GM23338 (cell line): ENCODE measurements at regions not wholly inside any gene's neighbourhood (a gene's known extent, or its start where the extent isn't known, plus 50 kb on each side); places are given as distances from the start of the nearest gene placed in this dataset.

Experiments used
- ATAC-seq: fragments of 200-7000 bp; cut with Tn5 transposase; 3 replicates; pipeline ENCODE4 v1.9.1; 2020
- DNase-seq: peaks from one replicate; pipeline ENCODE4 v3.0.0-alpha.2; 2015; ENCODE audit warnings: low spot score
- H2AFZ ChIP-seq: fragments of 200-600 bp; sonication (generic); 2 replicates; pipeline ENCODE4 v1.8.0; 2016; ENCODE audit warnings: antibody characterized with exemption, mild to moderate bottlenecking, moderate library complexity
- H3F3A ChIP-seq: fragments of 200-600 bp; sonication (generic); replicated peaks from 2 replicates; pipeline ENCODE4 v1.8.0; 2017; ENCODE audit warnings: antibody characterized with exemption, mixed run types, low read depth
- H3K27ac ChIP-seq: fragments of 200-600 bp; sonication (generic); 2 replicates; pipeline ENCODE4 v1.6.1; 2016; ENCODE audit warnings: low read depth
- H3K27me3 ChIP-seq: fragments of 200-600 bp; sonication (generic); 2 replicates; pipeline ENCODE4 v1.8.0; 2016; ENCODE audit warnings: mild to moderate bottlenecking, mixed run types, moderate library complexity; ENCODE audit not compliant: insufficient read depth
- H3K36me3 ChIP-seq: fragments of 200-600 bp; sonication (generic); 2 replicates; pipeline ENCODE4 v1.8.0; 2016; ENCODE audit warnings: mild to moderate bottlenecking; ENCODE audit not compliant: insufficient read depth
- H3K4me1 ChIP-seq: fragments of 200-600 bp; sonication (generic); 2 replicates; pipeline ENCODE4 v1.8.0; 2016; ENCODE audit warnings: mild to moderate bottlenecking, moderate library complexity; ENCODE audit not compliant: insufficient read depth
- H3K4me2 ChIP-seq: fragments of 200-600 bp; sonication (generic); 2 replicates; pipeline ENCODE4 v1.7.1; 2017; ENCODE audit warnings: mixed run types
- H3K4me3 ChIP-seq: fragments of 200-600 bp; sonication (generic); 2 replicates; pipeline ENCODE4 v1.6.1; 2016; ENCODE audit warnings: mixed run types
- H3K79me2 ChIP-seq: fragments of 200-600 bp; sonication (generic); replicated peaks from 2 replicates; pipeline ENCODE4 v1.8.0; 2017; ENCODE audit warnings: mild to moderate bottlenecking; ENCODE audit not compliant: insufficient read depth
- H3K9me2 ChIP-seq: fragments of 200-600 bp; sonication (generic); 2 replicates; pipeline ENCODE4 v1.8.0; 2017; ENCODE audit not compliant: insufficient read depth
- H4K20me1 ChIP-seq: fragments of 200-600 bp; sonication (generic); replicated peaks from 2 replicates; pipeline ENCODE4 v1.8.0; 2017; ENCODE audit warnings: mild to moderate bottlenecking; ENCODE audit not compliant: insufficient read depth
- H3K27ac Mint-ChIP-seq: 2 replicates; pipeline ENCODE4 v1.8.0; 2020; ENCODE audit warnings: inconsistent platforms, mild to moderate bottlenecking, moderate library complexity, mixed read lengths
- H3K27me3 Mint-ChIP-seq: 3 replicates; pipeline ENCODE4 v1.8.0; 2022; ENCODE audit warnings: low read depth, mild to moderate bottlenecking, moderate library complexity, mixed read lengths, inconsistent platforms; ENCODE audit not compliant: insufficient read depth, poor library complexity
- H3K36me3 Mint-ChIP-seq: 3 replicates; pipeline ENCODE4 v1.8.0; 2021; ENCODE audit warnings: low read depth, mild to moderate bottlenecking, inconsistent platforms, moderate library complexity, mixed read lengths
- H3K4me1 Mint-ChIP-seq: 3 replicates; pipeline ENCODE4 v1.8.0; 2020; ENCODE audit warnings: mild to moderate bottlenecking, inconsistent platforms, mixed read lengths
- H3K4me3 Mint-ChIP-seq: 3 replicates; pipeline ENCODE4 v1.8.0; 2021; ENCODE audit warnings: moderate library complexity, mild to moderate bottlenecking, inconsistent platforms, mixed read lengths
- H3K9me3 Mint-ChIP-seq: 3 replicates; pipeline ENCODE4 v1.8.0; 2020; ENCODE audit warnings: moderate library complexity, mild to moderate bottlenecking, inconsistent platforms, mixed read lengths
- EZH2phosphoT487 ChIP-seq: fragments of 200-600 bp; sonication (generic); IDR thresholded peaks from one replicate; pipeline ENCODE4 v1.8.1; 2018; ENCODE audit warnings: antibody characterized with exemption; ENCODE audit not compliant: unreplicated experiment
- JUNB ChIP-seq: IDR thresholded peaks from one replicate; pipeline ENCODE4 v1.6.1; 2016; ENCODE audit warnings: antibody characterized with exemption; ENCODE audit not compliant: unreplicated experiment
- NANOG ChIP-seq: IDR thresholded peaks from 2 replicates; pipeline ENCODE4 v1.6.1; 2016; ENCODE audit warnings: antibody characterized with exemption, borderline replicate concordance
- ZNF114 ChIP-seq: fragments of 250-450 bp; sonication (Bioruptor Pico); IDR thresholded peaks from 2 replicates; pipeline ENCODE4 v1.5.0; 2020; ENCODE audit warnings: mild to moderate bottlenecking, moderate library complexity
- ZNF331 ChIP-seq: fragments of 250-450 bp; sonication (Bioruptor Pico); IDR thresholded peaks from 2 replicates; pipeline ENCODE4 v1.5.0; 2020; ENCODE audit warnings: low read depth, mild to moderate bottlenecking, moderate library complexity
- TF ChIP-seq, protein P1 (sequence below): IDR thresholded peaks from 2 replicates; pipeline ENCODE4 v1.6.1; 2016; ENCODE audit warnings: antibody characterized with exemption
- TF ChIP-seq, protein P2 (sequence below): IDR thresholded peaks from one replicate; pipeline ENCODE4 v1.6.1; 2018; ENCODE audit warnings: antibody characterized with exemption; ENCODE audit not compliant: unreplicated experiment
- TF ChIP-seq, protein P3 (sequence below), 2 experiments: fragments of 200-600 bp in 1 of 2; sonication (generic) in 1 of 2; conservative IDR thresholded peaks; 2 replicates each; pipeline versions ENCODE4 v1.5.1 to v1.6.1; 2016 to 2017; ENCODE audit warnings: antibody characterized with exemption in 2 of 2, low read depth in 2 of 2, mild to moderate bottlenecking in 2 of 2, moderate library complexity in 1 of 2

DNA sequence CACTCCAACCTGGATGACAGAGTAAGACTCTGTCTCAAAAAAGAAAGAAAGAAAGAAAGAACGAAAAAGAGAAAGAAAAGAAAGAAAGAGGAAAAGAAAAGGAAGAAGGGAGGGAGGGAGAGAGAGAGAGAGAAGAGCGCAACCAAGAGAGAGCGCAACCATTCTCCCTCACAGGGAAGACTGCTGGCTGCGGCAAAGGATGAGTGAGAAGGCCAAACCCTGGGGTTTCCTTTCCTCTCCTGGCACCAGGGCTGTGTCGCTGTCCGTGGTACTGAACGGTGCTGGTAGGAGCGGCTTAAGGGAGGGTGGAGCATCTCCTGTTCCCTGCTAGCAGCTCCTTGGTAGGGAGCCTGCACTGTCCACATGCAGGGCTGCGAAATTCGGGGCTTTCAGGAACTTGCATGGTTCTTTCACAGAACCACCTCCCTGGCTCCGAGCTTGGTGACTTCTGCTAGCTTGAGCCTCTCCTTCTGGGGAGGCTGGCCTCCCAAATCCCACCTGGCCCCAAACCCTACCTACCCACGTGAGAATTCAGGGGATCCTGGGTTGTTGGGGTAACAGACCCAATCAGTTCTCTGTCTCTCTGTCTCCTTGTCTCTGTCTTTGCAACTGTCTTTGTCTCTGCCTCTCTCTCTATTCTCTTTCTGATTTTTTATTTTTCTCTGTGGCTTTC lies 51.1 kb upstream of the ZNRF4 start:
- no peaks in the 10 kb centered on the region for H3K9me2 ChIP-seq
- TF ChIP-seq ZNF331 (CRISPR knock-in tag) (no peak), ZNF114 (CRISPR knock-in tag) (no peak), EZH2phosphoT487 (no peak), NANOG (no peak), JUNB (peak; percentile 62)
- TF ChIP-seq, protein P1, sequence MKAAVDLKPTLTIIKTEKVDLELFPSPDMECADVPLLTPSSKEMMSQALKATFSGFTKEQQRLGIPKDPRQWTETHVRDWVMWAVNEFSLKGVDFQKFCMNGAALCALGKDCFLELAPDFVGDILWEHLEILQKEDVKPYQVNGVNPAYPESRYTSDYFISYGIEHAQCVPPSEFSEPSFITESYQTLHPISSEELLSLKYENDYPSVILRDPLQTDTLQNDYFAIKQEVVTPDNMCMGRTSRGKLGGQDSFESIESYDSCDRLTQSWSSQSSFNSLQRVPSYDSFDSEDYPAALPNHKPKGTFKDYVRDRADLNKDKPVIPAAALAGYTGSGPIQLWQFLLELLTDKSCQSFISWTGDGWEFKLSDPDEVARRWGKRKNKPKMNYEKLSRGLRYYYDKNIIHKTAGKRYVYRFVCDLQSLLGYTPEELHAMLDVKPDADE, result no peak
- TF ChIP-seq, protein P2, sequence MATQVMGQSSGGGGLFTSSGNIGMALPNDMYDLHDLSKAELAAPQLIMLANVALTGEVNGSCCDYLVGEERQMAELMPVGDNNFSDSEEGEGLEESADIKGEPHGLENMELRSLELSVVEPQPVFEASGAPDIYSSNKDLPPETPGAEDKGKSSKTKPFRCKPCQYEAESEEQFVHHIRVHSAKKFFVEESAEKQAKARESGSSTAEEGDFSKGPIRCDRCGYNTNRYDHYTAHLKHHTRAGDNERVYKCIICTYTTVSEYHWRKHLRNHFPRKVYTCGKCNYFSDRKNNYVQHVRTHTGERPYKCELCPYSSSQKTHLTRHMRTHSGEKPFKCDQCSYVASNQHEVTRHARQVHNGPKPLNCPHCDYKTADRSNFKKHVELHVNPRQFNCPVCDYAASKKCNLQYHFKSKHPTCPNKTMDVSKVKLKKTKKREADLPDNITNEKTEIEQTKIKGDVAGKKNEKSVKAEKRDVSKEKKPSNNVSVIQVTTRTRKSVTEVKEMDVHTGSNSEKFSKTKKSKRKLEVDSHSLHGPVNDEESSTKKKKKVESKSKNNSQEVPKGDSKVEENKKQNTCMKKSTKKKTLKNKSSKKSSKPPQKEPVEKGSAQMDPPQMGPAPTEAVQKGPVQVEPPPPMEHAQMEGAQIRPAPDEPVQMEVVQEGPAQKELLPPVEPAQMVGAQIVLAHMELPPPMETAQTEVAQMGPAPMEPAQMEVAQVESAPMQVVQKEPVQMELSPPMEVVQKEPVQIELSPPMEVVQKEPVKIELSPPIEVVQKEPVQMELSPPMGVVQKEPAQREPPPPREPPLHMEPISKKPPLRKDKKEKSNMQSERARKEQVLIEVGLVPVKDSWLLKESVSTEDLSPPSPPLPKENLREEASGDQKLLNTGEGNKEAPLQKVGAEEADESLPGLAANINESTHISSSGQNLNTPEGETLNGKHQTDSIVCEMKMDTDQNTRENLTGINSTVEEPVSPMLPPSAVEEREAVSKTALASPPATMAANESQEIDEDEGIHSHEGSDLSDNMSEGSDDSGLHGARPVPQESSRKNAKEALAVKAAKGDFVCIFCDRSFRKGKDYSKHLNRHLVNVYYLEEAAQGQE, result peak; percentile 96
- TF ChIP-seq, protein P3, sequence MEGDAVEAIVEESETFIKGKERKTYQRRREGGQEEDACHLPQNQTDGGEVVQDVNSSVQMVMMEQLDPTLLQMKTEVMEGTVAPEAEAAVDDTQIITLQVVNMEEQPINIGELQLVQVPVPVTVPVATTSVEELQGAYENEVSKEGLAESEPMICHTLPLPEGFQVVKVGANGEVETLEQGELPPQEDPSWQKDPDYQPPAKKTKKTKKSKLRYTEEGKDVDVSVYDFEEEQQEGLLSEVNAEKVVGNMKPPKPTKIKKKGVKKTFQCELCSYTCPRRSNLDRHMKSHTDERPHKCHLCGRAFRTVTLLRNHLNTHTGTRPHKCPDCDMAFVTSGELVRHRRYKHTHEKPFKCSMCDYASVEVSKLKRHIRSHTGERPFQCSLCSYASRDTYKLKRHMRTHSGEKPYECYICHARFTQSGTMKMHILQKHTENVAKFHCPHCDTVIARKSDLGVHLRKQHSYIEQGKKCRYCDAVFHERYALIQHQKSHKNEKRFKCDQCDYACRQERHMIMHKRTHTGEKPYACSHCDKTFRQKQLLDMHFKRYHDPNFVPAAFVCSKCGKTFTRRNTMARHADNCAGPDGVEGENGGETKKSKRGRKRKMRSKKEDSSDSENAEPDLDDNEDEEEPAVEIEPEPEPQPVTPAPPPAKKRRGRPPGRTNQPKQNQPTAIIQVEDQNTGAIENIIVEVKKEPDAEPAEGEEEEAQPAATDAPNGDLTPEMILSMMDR (conservative IDR thresholded peaks at IDR 0.05; ENCODE audit: low read depth in 2 of 2), result no peak
- H3K4me2 ChIP-seq, result no peak overlapping the region
- Mint-ChIP-seq H3K36me3 (no peaks in the 10 kb centered on the region; the same call in 2 of the 3 replicates), H3K4me1 (peaks cover 8% of the 10 kb centered on the region), H3K9me3 (peaks cover 15% of the 10 kb centered on the region), H3K4me3 (peak overlapping the region; percentile 2; the same call in 1 of the 3 replicates), H3K27me3 (peaks cover 14% of the 10 kb centered on the region), H3K27ac (no peak overlapping the region)
- H3K79me2 ChIP-seq, result no peaks in the 10 kb centered on the region
- peaks cover 6% of the 10 kb centered on the region; the same call in 1 of the 2 replicates for H3K27me3 ChIP-seq
- no peak overlapping the region for H3K27ac ChIP-seq
- no peaks in the 10 kb centered on the region for H3F3A ChIP-seq
- peak; percentile 98 for DNase-seq
- peak; percentile 99 for ATAC-seq
- H3K36me3 ChIP-seq, result no peaks in the 10 kb centered on the region
- no peak overlapping the region for H3K4me3 ChIP-seq
- no peaks in the 10 kb centered on the region; the same call in 1 of the 2 replicates for H4K20me1 ChIP-seq
- no peak overlapping the region for H2AFZ ChIP-seq
- no peaks in the 10 kb centered on the region for H3K4me1 ChIP-seq
